DMS79 treated with DMSO at 0.1 percent for 48 hours (cell line): ENCODE measurements at regions not wholly inside any gene's neighbourhood (a gene's known extent, or its start where the extent isn't known, plus 50 kb on each side); places are given as distances from the start of the nearest gene placed in this dataset.
A peak's percentile ranks its signal among the peaks of the same experiment; 100 is the strongest.
"Not testable (repeated sequence)": the region's sequence is repeated elsewhere in the genome, so short reads cannot be mapped to it uniquely, and the experiment has no call there.

Source experiments
- DNase-seq: peaks from one replicate; lab custom pipeline; 2025; lab: John Stamatoyannopoulos, UW

DNA sequence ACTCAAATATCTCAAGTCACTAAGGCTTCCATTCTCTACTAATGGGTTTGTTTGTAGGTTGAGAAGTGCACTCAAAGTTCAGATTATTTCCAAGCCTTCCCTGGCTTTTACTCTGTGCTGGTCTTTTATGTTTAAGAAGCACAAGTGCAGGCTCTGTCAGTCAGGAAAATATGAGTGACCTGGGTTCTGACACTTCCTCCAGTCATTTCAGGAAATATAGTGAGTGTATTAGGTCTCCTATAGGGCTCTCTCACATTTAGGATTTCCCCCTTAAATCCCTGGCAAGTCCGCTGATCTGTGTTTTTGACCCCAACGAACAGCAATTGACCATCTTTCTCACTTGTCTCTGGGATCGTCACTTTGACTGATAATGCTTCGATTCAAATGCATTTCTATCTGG is 210.2 kb downstream of the ARPP21 start:
- no peak for DNase-seq

DNA sequence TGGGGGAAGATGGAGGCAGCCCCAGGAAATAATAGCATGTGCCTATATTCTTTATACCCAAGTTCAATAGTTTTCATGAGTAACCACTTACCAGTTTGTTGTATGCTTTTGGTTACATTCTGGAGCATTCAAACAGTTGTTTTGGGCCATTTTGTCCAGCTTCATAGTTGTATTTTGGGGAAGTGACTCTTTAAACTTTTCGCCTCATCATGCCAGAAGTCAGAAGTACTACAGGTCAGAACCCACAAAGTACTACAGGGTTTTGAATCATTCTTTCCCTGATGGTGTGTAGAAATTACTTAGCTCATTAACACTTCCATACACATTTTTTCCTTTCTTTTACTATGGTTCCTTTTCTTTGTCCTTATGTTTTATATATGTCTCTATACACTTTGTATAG is 210.6 kb downstream of the ARPP21 start:
- no peak for DNase-seq

- no peak for DNase-seq
Measured at GRCh38 chr3:35857004-35857403, 217.7 kb downstream of the ARPP21 start.

DNA sequence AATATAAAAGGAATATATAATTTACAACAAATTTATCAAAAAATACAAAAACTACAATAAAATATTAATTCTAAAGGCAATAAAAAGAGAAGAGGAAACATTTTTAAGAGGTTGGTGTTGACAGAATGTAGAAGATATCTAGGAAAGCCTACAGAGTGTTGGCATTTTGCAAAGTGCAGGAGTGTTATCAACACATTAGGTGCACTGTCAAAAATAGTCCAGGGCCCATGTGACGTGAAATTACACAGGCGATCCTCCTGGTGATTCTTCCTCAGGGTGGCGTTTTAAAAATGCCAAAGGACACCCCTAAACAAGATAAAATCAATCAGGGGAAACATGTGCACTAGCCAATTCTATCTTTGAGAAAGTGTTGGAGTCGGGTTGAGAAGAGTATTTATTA is 222.7 kb downstream of the ARPP21 start:
- no peak for DNase-seq

- DNase-seq: no peak
Measured at GRCh38 chr3:35864871-35865270, 225.5 kb downstream of the ARPP21 start.

GRCh38 chr3:35867791-35868190 is 228.5 kb downstream of the ARPP21 start:
- no peak for DNase-seq

GRCh38 chr3:35871009-35871408 is 231.7 kb downstream of the ARPP21 start:
- DNase-seq: no peak

DNA sequence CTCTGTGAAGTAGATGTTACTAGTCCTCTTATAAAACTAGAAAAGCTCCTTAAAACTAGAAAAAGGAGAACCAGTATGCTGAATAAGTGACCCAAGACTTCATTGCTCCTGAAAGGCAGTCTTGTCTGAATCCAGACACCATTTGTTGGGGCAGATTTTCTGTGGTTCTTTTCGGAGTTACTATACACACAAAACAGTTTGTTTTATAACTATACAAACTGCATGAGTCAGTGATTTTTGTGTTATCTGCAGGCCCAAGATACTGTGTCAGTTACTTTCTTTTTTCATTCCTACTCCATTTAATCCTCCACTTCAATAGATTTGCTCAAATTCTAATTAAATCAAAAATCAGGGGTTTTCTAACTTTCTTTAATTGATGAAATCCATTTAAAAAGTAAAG is 244.6 kb downstream of the ARPP21 start:
- no peak for DNase-seq

DNA sequence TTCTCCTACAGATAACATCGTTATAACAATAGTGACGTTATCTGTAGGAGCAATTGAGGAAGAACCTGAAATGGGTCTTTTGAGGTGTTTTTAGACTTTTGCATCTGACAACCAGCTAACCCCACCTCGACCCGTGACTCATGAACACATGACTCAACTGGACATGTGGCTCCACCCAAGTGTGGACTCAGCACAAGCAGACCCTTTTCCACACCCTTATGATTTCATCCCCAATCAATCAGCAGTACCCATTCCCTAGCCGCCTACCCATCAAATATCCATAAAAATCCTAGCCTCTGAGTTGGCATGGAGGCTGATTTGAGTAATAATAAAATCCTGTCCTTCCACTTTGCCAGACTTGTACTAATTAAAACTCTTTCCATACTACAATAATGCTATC is 255.4 kb downstream of the ARPP21 start:
- no peak for DNase-seq

GRCh38 chr3:35899245-35899644 is 259.9 kb downstream of the ARPP21 start:
- no peak for DNase-seq

DNA sequence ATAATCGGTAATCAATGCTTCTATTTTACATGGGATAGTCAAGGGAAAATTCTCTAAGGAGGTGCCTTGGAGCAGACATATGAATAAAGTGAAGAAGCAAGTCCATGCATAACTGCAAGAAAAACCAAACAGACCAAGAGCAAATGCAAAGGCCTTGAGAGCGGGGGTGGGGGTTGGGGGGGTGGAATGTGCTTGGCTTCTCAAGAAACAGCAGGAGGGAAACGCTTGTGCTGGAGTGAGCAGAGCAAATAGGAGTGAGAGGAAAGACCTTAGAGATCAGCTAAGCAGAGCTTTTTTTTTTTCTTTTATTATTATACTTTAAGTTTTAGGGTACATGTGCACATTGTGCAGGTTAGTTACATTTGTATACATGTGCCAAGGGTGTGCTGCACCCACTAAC is 260.8 kb downstream of the ARPP21 start:
- no peak for DNase-seq

DNA sequence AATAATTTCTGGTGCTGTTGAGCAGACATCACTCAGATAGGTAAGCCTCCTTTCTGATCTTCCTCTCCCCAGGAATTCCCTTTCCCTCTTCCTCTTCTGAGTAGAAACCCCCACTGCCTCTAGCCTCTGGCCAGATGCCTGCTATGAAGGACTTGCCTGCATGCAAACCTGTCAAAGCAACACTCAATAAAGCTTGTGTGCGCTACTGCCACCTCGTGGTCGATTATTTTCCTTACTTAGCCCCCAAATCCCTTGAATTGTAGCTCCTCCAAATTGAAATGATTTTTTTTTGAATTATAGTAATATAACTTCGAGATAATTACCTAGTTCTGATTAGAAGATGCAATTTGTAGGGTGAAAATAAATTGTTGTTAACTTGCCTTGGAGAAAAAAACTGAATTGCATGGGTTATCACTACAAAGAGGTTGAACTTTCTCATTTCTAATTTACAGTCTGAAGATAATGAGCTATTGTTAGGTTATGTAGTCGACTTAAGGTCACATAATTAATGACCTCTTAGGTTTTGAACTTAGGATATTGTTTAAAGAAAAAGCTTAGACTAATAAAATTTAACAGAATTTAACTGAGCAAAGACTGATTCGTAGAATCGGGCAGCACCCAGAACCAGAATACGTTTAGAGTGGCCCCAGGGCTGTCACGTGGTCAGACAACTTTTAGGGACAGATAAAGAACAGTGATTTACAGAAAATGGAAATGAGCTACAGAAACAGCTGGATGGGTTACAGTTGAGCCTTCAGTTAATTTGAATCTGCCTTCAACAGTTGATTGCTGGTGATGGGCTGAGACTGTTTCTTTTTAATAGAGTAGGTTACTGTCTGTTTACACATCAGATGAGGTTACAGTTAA is 269.3 kb downstream of the ARPP21 start:
- peak; percentile 7 for DNase-seq

- no peak for DNase-seq
Measured at GRCh38 chr3:35919160-35919559, 279.8 kb downstream of the ARPP21 start.

- no peak for DNase-seq
Measured at GRCh38 chr3:35921718-35922117, 282.4 kb downstream of the ARPP21 start.

GRCh38 chr3:35924070-35924469 is 284.7 kb downstream of the ARPP21 start:
- not testable (repeated sequence) for DNase-seq

DNA sequence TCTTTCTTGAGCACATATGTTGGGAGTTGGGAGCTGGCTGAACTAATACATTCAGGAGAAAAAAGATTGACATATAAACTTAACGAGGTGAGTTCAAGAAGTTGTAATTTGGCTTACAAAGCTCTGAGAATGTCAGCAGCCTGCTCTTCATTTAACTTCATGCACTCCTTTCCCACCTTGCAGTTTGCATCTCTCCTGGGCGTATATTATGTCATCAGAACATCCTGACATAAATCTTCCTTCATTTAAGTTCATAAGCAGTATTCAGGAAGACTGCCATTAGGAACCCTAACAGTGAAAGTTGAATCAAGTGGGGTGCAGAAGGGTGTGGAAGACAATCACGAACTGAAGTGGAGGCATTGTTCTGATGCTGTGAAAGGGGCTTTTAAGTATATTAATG is 288.1 kb downstream of the ARPP21 start:
- DNase-seq: no peak

DNA sequence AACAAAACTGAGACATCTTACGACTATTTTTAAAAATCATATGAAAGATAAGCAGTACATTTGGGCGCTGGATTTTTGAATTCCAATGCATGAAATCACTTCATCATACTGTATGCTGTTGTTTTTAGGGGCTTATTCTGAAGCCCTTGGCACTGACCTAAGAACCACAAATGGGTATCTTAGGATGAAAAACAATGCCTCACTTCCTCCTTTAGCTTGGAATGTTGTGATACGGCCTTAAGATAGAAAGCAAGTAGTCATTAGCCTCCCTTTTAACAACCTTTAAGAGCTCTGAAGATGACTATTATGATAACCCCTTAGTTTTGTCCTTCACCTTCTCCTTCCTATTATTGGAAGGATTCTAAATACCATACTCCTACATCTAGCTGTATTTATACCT is 289.8 kb downstream of the ARPP21 start:
- DNase-seq: no peak

DNA sequence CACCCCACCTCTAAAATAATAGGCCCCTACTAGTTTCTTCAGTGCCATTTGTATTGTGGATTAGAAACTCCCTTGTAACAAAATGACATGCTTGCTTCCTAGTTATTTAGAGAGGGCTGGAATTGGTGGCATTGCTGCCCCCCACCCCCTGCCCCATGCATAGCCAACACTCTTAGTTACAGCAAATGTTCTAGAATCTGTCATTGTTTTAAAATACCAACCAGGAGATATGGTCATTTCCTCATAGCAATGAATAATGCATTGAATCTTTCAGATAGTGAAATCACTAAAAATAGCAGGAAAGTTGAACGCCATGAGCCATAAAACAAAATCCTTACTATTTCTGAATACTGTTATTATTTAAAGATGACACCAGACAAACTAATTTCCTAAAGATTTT is 292.5 kb downstream of the ARPP21 start:
- no peak for DNase-seq

DNA sequence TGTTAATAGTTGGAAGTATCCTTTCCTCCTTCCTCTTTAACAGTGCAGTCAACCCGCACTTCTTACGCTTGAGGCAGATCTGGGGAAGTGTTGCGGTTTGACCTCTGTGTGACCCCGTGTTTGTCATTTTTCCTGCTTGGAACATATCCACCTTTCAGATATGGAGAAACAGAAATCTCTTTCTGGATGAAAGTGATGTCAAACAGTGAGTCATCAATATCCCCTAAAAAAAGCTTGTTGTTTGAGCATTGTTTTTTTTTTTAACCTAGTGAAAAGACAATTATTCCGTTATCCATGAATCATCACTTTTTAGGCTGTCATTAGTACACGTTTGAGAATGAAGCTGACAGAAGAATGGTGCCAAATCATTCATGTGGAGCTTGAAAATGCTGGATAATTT is 293.7 kb downstream of the ARPP21 start:
- peak; percentile 58 for DNase-seq

DNA sequence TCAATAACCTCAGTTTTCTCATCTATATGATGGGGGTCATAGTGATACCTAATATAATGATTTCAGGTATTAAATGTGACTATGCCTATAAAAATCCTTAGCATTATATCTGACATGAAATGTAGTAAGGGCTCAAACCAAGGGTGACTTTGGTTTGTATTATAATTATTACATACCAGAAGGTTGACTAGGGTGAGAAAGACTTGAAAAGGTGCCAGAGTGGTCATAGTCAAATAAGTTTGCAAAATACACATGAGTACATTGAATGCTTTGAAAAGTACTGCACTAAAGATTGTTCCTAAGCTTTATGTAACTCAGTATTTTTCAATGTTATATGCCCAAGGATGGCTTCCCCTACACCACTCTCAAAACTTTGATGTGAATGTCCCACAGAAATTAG is 297.2 kb downstream of the ARPP21 start:
- DNase-seq: no peak

DNA sequence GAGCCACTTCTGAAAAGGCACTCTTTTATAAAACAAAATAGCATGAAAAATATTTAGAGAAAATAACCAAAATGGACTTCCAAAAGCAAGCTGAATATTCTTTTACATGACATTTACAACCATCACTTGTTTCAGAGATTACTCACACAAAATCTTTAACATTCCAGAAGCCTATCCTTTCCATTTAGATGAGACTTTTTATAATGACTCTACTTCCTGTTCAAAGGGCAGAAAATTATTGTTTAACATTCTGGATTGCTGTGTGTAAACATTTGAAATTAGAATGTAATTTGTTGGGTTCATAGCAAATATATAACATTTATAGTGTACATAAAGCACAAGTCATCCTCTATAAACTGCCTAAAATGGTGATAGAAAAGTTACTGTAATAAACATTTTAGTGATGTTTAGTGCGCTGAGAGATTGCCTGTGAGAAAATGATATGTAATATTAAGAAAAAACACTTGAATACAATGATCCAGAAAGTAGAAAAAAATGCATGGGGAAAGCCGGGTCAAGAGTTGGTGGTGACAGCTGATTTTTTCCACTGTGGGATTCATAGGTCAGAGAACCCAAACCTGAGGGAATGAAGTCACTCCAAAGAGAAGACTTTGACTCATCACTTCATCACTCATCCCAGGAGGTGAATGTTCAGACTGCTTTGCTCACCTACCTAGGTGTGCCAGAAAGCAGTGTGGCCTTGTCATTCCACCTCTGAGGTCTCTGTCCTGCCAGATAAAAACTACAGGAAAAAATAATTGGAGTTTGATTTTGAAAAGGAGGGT is 305.8 kb downstream of the ARPP21 start:
- no peak for DNase-seq

GRCh38 chr3:35946121-35946853 is 307.0 kb downstream of the ARPP21 start:
- no peak for DNase-seq
